ENCODE measurements at regions not wholly inside any gene's neighbourhood (a gene's known extent, or its start where the extent isn't known, plus 50 kb on each side); places are given as distances from the start of the nearest gene placed in this dataset.

GRCh38 chr21:14888202-14888601, 176.6 kb downstream of the NRIP1 start:
- TF ChIP-seq CTCF (IDR thresholded peaks at IDR 0.05) (no peak), MXI1 (IDR thresholded peaks at IDR 0.05; ENCODE audit: low read depth, low read length) (no peak), EZH2phosphoT487 (IDR thresholded peaks at IDR 0.05; ENCODE audit: borderline replicate concordance, low read depth) (no peak), JUND (IDR thresholded peaks at IDR 0.05) (no peak), EP300 (IDR thresholded peaks at IDR 0.05; ENCODE audit: borderline replicate concordance in 1 of 2, low read depth in 1 of 2, low read length in 1 of 2) (no peak), NRF1 (IDR thresholded peaks at IDR 0.05; ENCODE audit: low read depth, low read length) (no peak), REST (IDR thresholded peaks at IDR 0.05; ENCODE audit: low read depth, low read length) (no peak), SMC3 (IDR thresholded peaks at IDR 0.05; ENCODE audit: low read depth, low read length) (no peak)

Measured in SK-N-SH (cell line).